ENCODE measurements at regions not wholly inside any gene's neighbourhood (a gene's known extent, or its start where the extent isn't known, plus 50 kb on each side); places are given as distances from the start of the nearest gene placed in this dataset.
A peak's percentile ranks its signal among the peaks of the same experiment; 100 is the strongest.

- Histone ChIP-seq H3K36me3 (ENCODE audit: control insufficient read depth, low read depth, low read length) (no peaks in the 10 kb centered on the region), H3K27me3 (ENCODE audit: control insufficient read depth, insufficient read depth, low read length) (no peaks in the 10 kb centered on the region), H3K9ac (ENCODE audit: low read length) (no peak overlapping the region), H3K4me3 (ENCODE audit: low read length) (no peak overlapping the region), H3K27ac (ENCODE audit: low read length) (no peak overlapping the region), H3K9me3 (ENCODE audit: control insufficient read depth, low read depth, low read length) (no peaks in the 10 kb centered on the region), H3K4me1 (ENCODE audit: control insufficient read depth, low read depth, low read length) (peaks cover 9% of the 10 kb centered on the region)
Measured at GRCh38 chr1:58895559-58896145, 111.8 kb upstream of the JUN start.

- H3K9me3 ChIP-seq (ENCODE audit: control insufficient read depth, low read depth, low read length), result no peaks in the 10 kb centered on the region
- no peaks in the 10 kb centered on the region for H3K27me3 ChIP-seq (ENCODE audit: control insufficient read depth, insufficient read depth, low read length)
- no peak overlapping the region for H3K9ac ChIP-seq (ENCODE audit: low read length)
- no peak overlapping the region for H3K27ac ChIP-seq (ENCODE audit: low read length)
- H3K4me1 ChIP-seq (ENCODE audit: control insufficient read depth, low read depth, low read length), result peaks cover 9% of the 10 kb centered on the region
- no peak overlapping the region for H3K4me3 ChIP-seq (ENCODE audit: low read length)
- H3K36me3 ChIP-seq (ENCODE audit: control insufficient read depth, low read depth, low read length), result no peaks in the 10 kb centered on the region
Measured at GRCh38 chr1:58896246-58897183, 112.7 kb upstream of the JUN start.

GRCh38 chr1:58898739-58899586 is 115.1 kb upstream of the JUN start:
- Histone ChIP-seq H3K9me3 (ENCODE audit: control insufficient read depth, low read depth, low read length) (no peaks in the 10 kb centered on the region), H3K27ac (ENCODE audit: low read length) (no peak overlapping the region), H3K4me3 (ENCODE audit: low read length) (no peak overlapping the region), H3K9ac (ENCODE audit: low read length) (no peak overlapping the region), H3K4me1 (ENCODE audit: control insufficient read depth, low read depth, low read length) (peaks cover 12% of the 10 kb centered on the region), H3K27me3 (ENCODE audit: control insufficient read depth, insufficient read depth, low read length) (peaks cover 9% of the 10 kb centered on the region), H3K36me3 (ENCODE audit: control insufficient read depth, low read depth, low read length) (no peaks in the 10 kb centered on the region)

GRCh38 chr1:58899587-58900271 is 115.9 kb upstream of the JUN start:
- Histone ChIP-seq H3K27ac (ENCODE audit: low read length) (no peak overlapping the region), H3K9me3 (ENCODE audit: control insufficient read depth, low read depth, low read length) (no peaks in the 10 kb centered on the region), H3K9ac (ENCODE audit: low read length) (no peak overlapping the region), H3K27me3 (ENCODE audit: control insufficient read depth, insufficient read depth, low read length) (peaks cover 9% of the 10 kb centered on the region), H3K4me3 (ENCODE audit: low read length) (no peak overlapping the region), H3K4me1 (ENCODE audit: control insufficient read depth, low read depth, low read length) (peaks cover 12% of the 10 kb centered on the region), H3K36me3 (ENCODE audit: control insufficient read depth, low read depth, low read length) (no peaks in the 10 kb centered on the region)

- Histone ChIP-seq H3K27me3 (ENCODE audit: control insufficient read depth, insufficient read depth, low read length) (peaks cover 9% of the 10 kb centered on the region), H3K9ac (ENCODE audit: low read length) (no peak overlapping the region), H3K4me3 (ENCODE audit: low read length) (no peak overlapping the region), H3K36me3 (ENCODE audit: control insufficient read depth, low read depth, low read length) (no peaks in the 10 kb centered on the region), H3K9me3 (ENCODE audit: control insufficient read depth, low read depth, low read length) (no peaks in the 10 kb centered on the region), H3K27ac (ENCODE audit: low read length) (no peak overlapping the region), H3K4me1 (ENCODE audit: control insufficient read depth, low read depth, low read length) (peaks cover 12% of the 10 kb centered on the region)
Measured at GRCh38 chr1:58900396-58900795, 116.5 kb upstream of the JUN start.

GRCh38 chr1:58901008-58901407 is 117.2 kb upstream of the JUN start:
- Histone ChIP-seq H3K27me3 (ENCODE audit: control insufficient read depth, insufficient read depth, low read length) (peaks cover 9% of the 10 kb centered on the region), H3K9me3 (ENCODE audit: control insufficient read depth, low read depth, low read length) (no peaks in the 10 kb centered on the region), H3K4me3 (ENCODE audit: low read length) (no peak overlapping the region), H3K4me1 (ENCODE audit: control insufficient read depth, low read depth, low read length) (peaks cover 12% of the 10 kb centered on the region), H3K9ac (ENCODE audit: low read length) (no peak overlapping the region), H3K36me3 (ENCODE audit: control insufficient read depth, low read depth, low read length) (no peaks in the 10 kb centered on the region), H3K27ac (ENCODE audit: low read length) (no peak overlapping the region)

GRCh38 chr1:58902830-58903513 is 119.1 kb upstream of the JUN start:
- Histone ChIP-seq H3K4me1 (ENCODE audit: control insufficient read depth, low read depth, low read length) (peaks cover 3% of the 10 kb centered on the region), H3K27ac (ENCODE audit: low read length) (no peak overlapping the region), H3K9me3 (ENCODE audit: control insufficient read depth, low read depth, low read length) (no peaks in the 10 kb centered on the region), H3K27me3 (ENCODE audit: control insufficient read depth, insufficient read depth, low read length) (peaks cover 9% of the 10 kb centered on the region), H3K9ac (ENCODE audit: low read length) (peak overlapping the region; percentile 12), H3K4me3 (ENCODE audit: low read length) (peak overlapping the region; percentile 48), H3K36me3 (ENCODE audit: control insufficient read depth, low read depth, low read length) (no peaks in the 10 kb centered on the region)

GRCh38 chr1:58903514-58904298 is 119.9 kb upstream of the JUN start:
- H3K9me3 ChIP-seq (ENCODE audit: control insufficient read depth, low read depth, low read length), result no peaks in the 10 kb centered on the region
- no peaks in the 10 kb centered on the region for H3K36me3 ChIP-seq (ENCODE audit: control insufficient read depth, low read depth, low read length)
- H3K4me3 ChIP-seq (ENCODE audit: low read length), result peak overlapping the region; percentile 48
- H3K9ac ChIP-seq (ENCODE audit: low read length), result peak overlapping the region; percentile 43
- no peak overlapping the region for H3K27ac ChIP-seq (ENCODE audit: low read length)
- peaks cover 9% of the 10 kb centered on the region for H3K27me3 ChIP-seq (ENCODE audit: control insufficient read depth, insufficient read depth, low read length)
- H3K4me1 ChIP-seq (ENCODE audit: control insufficient read depth, low read depth, low read length), result peaks cover 3% of the 10 kb centered on the region

GRCh38 chr1:58904299-58905125 is 120.7 kb upstream of the JUN start:
- Histone ChIP-seq H3K4me1 (ENCODE audit: control insufficient read depth, low read depth, low read length) (peaks cover 3% of the 10 kb centered on the region), H3K9me3 (ENCODE audit: control insufficient read depth, low read depth, low read length) (no peaks in the 10 kb centered on the region), H3K27ac (ENCODE audit: low read length) (no peak overlapping the region), H3K27me3 (ENCODE audit: control insufficient read depth, insufficient read depth, low read length) (peaks cover 9% of the 10 kb centered on the region), H3K4me3 (ENCODE audit: low read length) (peak overlapping the region; percentile 48), H3K9ac (ENCODE audit: low read length) (peak overlapping the region; percentile 43), H3K36me3 (ENCODE audit: control insufficient read depth, low read depth, low read length) (no peaks in the 10 kb centered on the region)

- Histone ChIP-seq H3K36me3 (ENCODE audit: control insufficient read depth, low read depth, low read length) (no peaks in the 10 kb centered on the region), H3K4me3 (ENCODE audit: low read length) (no peak overlapping the region), H3K4me1 (ENCODE audit: control insufficient read depth, low read depth, low read length) (peaks cover 3% of the 10 kb centered on the region)
Measured at GRCh38 chr1:58905126-58905490, 121.3 kb upstream of the JUN start.

More at GRCh38 chr1:58905126-58905490, 121.3 kb upstream of the JUN start:
- H3K9ac ChIP-seq (ENCODE audit: low read length), result no peak overlapping the region
- peaks cover 9% of the 10 kb centered on the region for H3K27me3 ChIP-seq (ENCODE audit: control insufficient read depth, insufficient read depth, low read length)
- H3K9me3 ChIP-seq (ENCODE audit: control insufficient read depth, low read depth, low read length), result no peaks in the 10 kb centered on the region
- H3K27ac ChIP-seq (ENCODE audit: low read length), result no peak overlapping the region
